ENCODE measurements at regions not wholly inside any gene's neighbourhood (a gene's known extent, or its start where the extent isn't known, plus 50 kb on each side); places are given as distances from the start of the nearest gene placed in this dataset.

DNA sequence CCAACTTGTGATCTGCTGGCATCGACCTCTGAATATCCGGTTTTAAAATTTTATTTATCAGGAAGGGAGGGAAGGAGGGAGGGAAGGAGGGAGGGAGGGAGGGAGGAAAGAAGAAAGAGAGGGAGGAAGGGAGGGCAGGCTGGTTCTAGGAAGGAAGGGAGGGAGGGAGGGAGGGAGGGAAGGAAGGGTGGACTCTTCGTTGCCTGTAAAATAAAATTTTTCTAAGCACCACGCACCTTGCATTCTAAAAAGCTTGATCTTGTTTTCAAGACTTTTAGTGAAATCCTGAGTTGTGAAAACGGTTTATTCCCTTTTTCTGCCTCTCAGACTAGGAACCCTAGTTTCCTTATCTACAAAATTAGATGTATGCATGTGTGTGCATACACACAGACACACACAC, 101.7 kb upstream of the RAP2B start:
- Histone ChIP-seq H3K4me1 (ENCODE audit: control insufficient read depth in 1 of 2, insufficient read depth in 2 of 2, low read depth in 1 of 2, low read length in 1 of 2) (peaks cover 0 to 8% of the 10 kb centered on the region in 2 experiments; a peak in 1 of 4 replicates), H3K27ac (ENCODE audit: low read depth in 2 of 2, low read length in 1 of 2) (no peak overlapping the region), H3K27me3 (ENCODE audit: insufficient read depth) (no peaks in the 10 kb centered on the region), H4K20me1 (ENCODE audit: insufficient read depth) (no peaks in the 10 kb centered on the region), H3K9ac (no peak overlapping the region), H3K9me2 (no peaks in the 10 kb centered on the region), H3K4me2 (no peak overlapping the region), H3K9me3 (no peaks in the 10 kb centered on the region), H3K4me3 (ENCODE audit: low read depth in 2 of 2, low read length in 1 of 2) (no peak overlapping the region), H3K79me2 (ENCODE audit: insufficient read depth) (no peaks in the 10 kb centered on the region), H3F3A (replicated peaks; ENCODE audit: insufficient read depth) (peaks cover 28% of the 10 kb centered on the region), H2AFZ (ENCODE audit: low read depth) (no peak overlapping the region), H3K36me3 (replicated peaks in 1 of 2; ENCODE audit: control insufficient read depth in 1 of 2, insufficient read depth in 2 of 2, low read length in 1 of 2) (no peaks in the 10 kb centered on the region)
- no peak for TF ChIP-seq RXRA (IDR thresholded peaks at IDR 0.05; ENCODE audit: borderline replicate concordance, low read depth)
- no peak for TF ChIP-seq FOXJ3 (CRISPR knock-in tag; IDR thresholded peaks at IDR 0.05)
- TF ChIP-seq, protein P1, sequence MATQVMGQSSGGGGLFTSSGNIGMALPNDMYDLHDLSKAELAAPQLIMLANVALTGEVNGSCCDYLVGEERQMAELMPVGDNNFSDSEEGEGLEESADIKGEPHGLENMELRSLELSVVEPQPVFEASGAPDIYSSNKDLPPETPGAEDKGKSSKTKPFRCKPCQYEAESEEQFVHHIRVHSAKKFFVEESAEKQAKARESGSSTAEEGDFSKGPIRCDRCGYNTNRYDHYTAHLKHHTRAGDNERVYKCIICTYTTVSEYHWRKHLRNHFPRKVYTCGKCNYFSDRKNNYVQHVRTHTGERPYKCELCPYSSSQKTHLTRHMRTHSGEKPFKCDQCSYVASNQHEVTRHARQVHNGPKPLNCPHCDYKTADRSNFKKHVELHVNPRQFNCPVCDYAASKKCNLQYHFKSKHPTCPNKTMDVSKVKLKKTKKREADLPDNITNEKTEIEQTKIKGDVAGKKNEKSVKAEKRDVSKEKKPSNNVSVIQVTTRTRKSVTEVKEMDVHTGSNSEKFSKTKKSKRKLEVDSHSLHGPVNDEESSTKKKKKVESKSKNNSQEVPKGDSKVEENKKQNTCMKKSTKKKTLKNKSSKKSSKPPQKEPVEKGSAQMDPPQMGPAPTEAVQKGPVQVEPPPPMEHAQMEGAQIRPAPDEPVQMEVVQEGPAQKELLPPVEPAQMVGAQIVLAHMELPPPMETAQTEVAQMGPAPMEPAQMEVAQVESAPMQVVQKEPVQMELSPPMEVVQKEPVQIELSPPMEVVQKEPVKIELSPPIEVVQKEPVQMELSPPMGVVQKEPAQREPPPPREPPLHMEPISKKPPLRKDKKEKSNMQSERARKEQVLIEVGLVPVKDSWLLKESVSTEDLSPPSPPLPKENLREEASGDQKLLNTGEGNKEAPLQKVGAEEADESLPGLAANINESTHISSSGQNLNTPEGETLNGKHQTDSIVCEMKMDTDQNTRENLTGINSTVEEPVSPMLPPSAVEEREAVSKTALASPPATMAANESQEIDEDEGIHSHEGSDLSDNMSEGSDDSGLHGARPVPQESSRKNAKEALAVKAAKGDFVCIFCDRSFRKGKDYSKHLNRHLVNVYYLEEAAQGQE (IDR thresholded peaks at IDR 0.05; ENCODE audit: low read depth, low read length): no peak
- TF ChIP-seq NFIC (IDR thresholded peaks at IDR 0.05; ENCODE audit: borderline replicate concordance): no peak
- TF ChIP-seq, protein P2, sequence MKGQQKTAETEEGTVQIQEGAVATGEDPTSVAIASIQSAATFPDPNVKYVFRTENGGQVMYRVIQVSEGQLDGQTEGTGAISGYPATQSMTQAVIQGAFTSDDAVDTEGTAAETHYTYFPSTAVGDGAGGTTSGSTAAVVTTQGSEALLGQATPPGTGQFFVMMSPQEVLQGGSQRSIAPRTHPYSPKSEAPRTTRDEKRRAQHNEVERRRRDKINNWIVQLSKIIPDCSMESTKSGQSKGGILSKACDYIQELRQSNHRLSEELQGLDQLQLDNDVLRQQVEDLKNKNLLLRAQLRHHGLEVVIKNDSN (IDR thresholded peaks at IDR 0.05; ENCODE audit: borderline replicate concordance, low read depth): no peak
- TF ChIP-seq RCOR1 (IDR thresholded peaks at IDR 0.05; ENCODE audit: low read length): no peak
- TF ChIP-seq GATA2 (CRISPR knock-in tag; IDR thresholded peaks at IDR 0.05): no peak
- no peak for TF ChIP-seq NRF1 (IDR thresholded peaks at IDR 0.05; ENCODE audit: low read depth, low read length)
- TF ChIP-seq SIN3A (IDR thresholded peaks at IDR 0.05; ENCODE audit: borderline replicate concordance, low read depth, low read length): no peak
- DNase-seq: no peak
- WGBS (ENCODE audit: low lambda C conversion rate): 78% methylated on average over 5 of the region's 5 CpGs
- POLR2A ChIA-PET: no interaction called here
- CTCF ChIA-PET: no interaction called here

DNA sequence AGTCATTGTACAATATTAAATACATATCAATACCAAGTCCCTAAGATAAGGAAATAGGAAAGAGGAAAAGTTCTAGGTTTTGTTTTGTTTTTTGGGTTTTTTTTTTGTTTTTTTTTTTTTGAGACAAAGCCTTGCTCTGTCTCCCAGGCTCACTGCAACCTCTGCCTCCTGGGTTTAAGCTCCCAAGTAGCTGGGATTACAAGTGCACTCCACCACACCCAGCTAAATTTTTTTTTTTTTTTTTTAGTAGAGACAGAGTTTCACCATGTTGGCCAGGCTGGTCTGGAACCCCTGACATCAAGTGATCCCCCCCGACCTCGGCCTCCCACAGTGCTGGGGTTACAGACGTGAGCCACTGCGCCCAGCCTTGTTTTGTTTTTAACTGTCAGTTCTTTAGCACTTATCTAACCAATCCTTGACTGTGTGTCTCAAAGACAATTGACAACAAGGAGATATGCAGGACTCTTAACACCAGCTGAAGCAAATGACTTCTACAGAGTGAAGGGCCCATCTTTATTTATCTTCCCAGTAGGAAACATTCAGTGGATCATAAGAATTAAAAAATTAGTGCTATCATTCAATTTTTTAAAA, 100.0 kb upstream of the RAP2B start:
- ChIA-PET CTCF (interaction anchor here (0.7 kb wide), 1 partner anchor 19 kb away, joined by 3 read pairs; no protein-coding TSS in a partner anchor), POLR2A (no interaction called here)
- H3K4me2 ChIP-seq: no peak overlapping the region
- no peaks in the 10 kb centered on the region for H3K79me2 ChIP-seq (ENCODE audit: insufficient read depth)
- H3K9ac ChIP-seq: no peak overlapping the region
- DNase-seq: no peak
- H3K4me3 ChIP-seq (ENCODE audit: low read depth in 2 of 2, low read length in 1 of 2): no peak overlapping the region
- 78% methylated on average over 4 of the region's 4 CpGs for WGBS (ENCODE audit: low lambda C conversion rate)
- H3K36me3 ChIP-seq (replicated peaks in 1 of 2; ENCODE audit: control insufficient read depth in 1 of 2, insufficient read depth in 2 of 2, low read length in 1 of 2): no peaks in the 10 kb centered on the region
- peaks cover 24% of the 10 kb centered on the region for H3F3A ChIP-seq (replicated peaks; ENCODE audit: insufficient read depth)
- H2AFZ ChIP-seq (ENCODE audit: low read depth): no peak overlapping the region; the same call in 1 of the 2 replicates
- H3K4me1 ChIP-seq (ENCODE audit: control insufficient read depth in 1 of 2, insufficient read depth in 2 of 2, low read depth in 1 of 2, low read length in 1 of 2): peaks cover 0 to 8% of the 10 kb centered on the region in 2 experiments; a peak in 1 of 4 replicates
- H3K9me3 ChIP-seq: no peaks in the 10 kb centered on the region
- no peaks in the 10 kb centered on the region for H3K27me3 ChIP-seq (ENCODE audit: insufficient read depth)
- H3K27ac ChIP-seq (ENCODE audit: low read depth in 2 of 2, low read length in 1 of 2): no peak overlapping the region
- no peaks in the 10 kb centered on the region for H3K9me2 ChIP-seq
- H4K20me1 ChIP-seq (ENCODE audit: insufficient read depth): no peaks in the 10 kb centered on the region
- TF ChIP-seq, protein P1 (IDR thresholded peaks at IDR 0.05; ENCODE audit: low read depth, low read length): no peak
- TF ChIP-seq, protein P3, sequence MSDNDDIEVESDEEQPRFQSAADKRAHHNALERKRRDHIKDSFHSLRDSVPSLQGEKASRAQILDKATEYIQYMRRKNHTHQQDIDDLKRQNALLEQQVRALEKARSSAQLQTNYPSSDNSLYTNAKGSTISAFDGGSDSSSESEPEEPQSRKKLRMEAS (IDR thresholded peaks at IDR 0.05; ENCODE audit: low read depth): no peak
- TF ChIP-seq EP300 (IDR thresholded peaks at IDR 0.05; ENCODE audit: borderline replicate concordance in 1 of 2, low read depth in 1 of 2, low read length in 1 of 2) (no peak), RXRA (IDR thresholded peaks at IDR 0.05; ENCODE audit: borderline replicate concordance, low read depth) (no peak), RFX5 (IDR thresholded peaks at IDR 0.05; ENCODE audit: low read length) (no peak), EZH2phosphoT487 (IDR thresholded peaks at IDR 0.05; ENCODE audit: borderline replicate concordance, low read depth) (no peak), TCF12 (IDR thresholded peaks at IDR 0.05) (no peak), SMC3 (IDR thresholded peaks at IDR 0.05; ENCODE audit: low read depth, low read length) (no peak), TAF1 (IDR thresholded peaks at IDR 0.05; ENCODE audit: borderline replicate concordance, low read depth, low read length) (no peak), NFIC (IDR thresholded peaks at IDR 0.05; ENCODE audit: borderline replicate concordance) (no peak)
- TF ChIP-seq, protein P2 (IDR thresholded peaks at IDR 0.05; ENCODE audit: borderline replicate concordance, low read depth): no peak

Data from SK-N-SH (cell line).